Esophagus squamous epithelium (tissue), 5 donors: ENCODE measurements at regions not wholly inside any gene's neighbourhood (a gene's known extent, or its start where the extent isn't known, plus 50 kb on each side); places are given as distances from the start of the nearest gene placed in this dataset.

Experiments
- DNase-seq: peaks from one replicate; lab custom pipeline; 2025; lab: John Stamatoyannopoulos, UW
- H3K27ac ChIP-seq, 4 donors: fragments of 200-600 bp; sonication (generic); one replicate each; pipeline ENCODE4 v1.5.1; 2016 to 2019; ENCODE audit warnings: mild to moderate bottlenecking in 1 of 4
- H3K27me3 ChIP-seq, 4 donors: fragments of 200-600 bp; sonication (generic); 1 replicate in 3 of 4; 2 replicates in 1 of 4; pipeline versions ENCODE4 v1.5.1 to v1.6.0; 2017 to 2021; ENCODE audit warnings: antibody characterized with exemption in 1 of 4
- H3K36me3 ChIP-seq, 3 donors: fragments of 200-600 bp; sonication (generic); one replicate each; pipeline ENCODE4 v1.5.1; 2016 to 2019
- H3K4me1 ChIP-seq, 3 donors: fragments of 200-600 bp; sonication (generic); one replicate each; pipeline ENCODE4 v1.5.1; 2017 to 2019
- H3K4me3 ChIP-seq, 4 donors: fragments of 200-600 bp; sonication (generic); 1 replicate in 3 of 4; 2 replicates in 1 of 4; pipeline ENCODE4 v1.5.1; 2016 to 2019; ENCODE audit warnings: mild to moderate bottlenecking in 2 of 4, moderate library complexity in 1 of 4
- H3K9me3 ChIP-seq, 3 donors: fragments of 200-600 bp; sonication (generic); one replicate each; pipeline ENCODE4 v1.5.1; 2016 to 2019
- CTCF ChIP-seq, 6 experiments: fragments of 450-650 bp in 4 of 6; fragments of 200-600 bp in 2 of 6; sonication (generic) in 2 of 6; IDR thresholded peaks; one replicate each; pipeline ENCODE4 v1.5.1; 2016 to 2019; ENCODE audit warnings: antibody characterized with exemption in 6 of 6, mild to moderate bottlenecking in 4 of 6, moderate library complexity in 4 of 6
- POLR2A ChIP-seq, 4 donors: fragments of 450-650 bp; IDR thresholded peaks; one replicate each; pipeline ENCODE4 v1.6.1; 2017; ENCODE audit warnings: antibody characterized with exemption in 4 of 4, mild to moderate bottlenecking in 4 of 4, moderate library complexity in 3 of 4
- WGBS, 2 donors: methylation state at CpG; one replicate each; pipeline ENCODE4 v1.1.5; 2018; 5-methylcytosine and 5-hydroxymethylcytosine counted together
- intact Hi-C: fragments of 100-400 bp; cut with DNase I; formaldehyde crosslinking; loops from one replicate; pipeline ENCODE4 v1.15.0; 2022
- donor health status: DM: yes; HTN: yes; CAD: no.

- DNase-seq: no peak
- no peak overlapping the region for H3K4me3 ChIP-seq
Measured at GRCh38 chr4:178316211-178316610, 874.0 kb upstream of the AGA start.

GRCh38 chr4:178320003-178320402 lies 877.8 kb upstream of the AGA start:
- Histone ChIP-seq H3K4me3 (no peak overlapping the region), H3K36me3 (no peaks in the 10 kb centered on the region), H3K4me1 (no peaks in the 10 kb centered on the region), H3K9me3 (peaks cover 0 to 9% (median 0%) of the 10 kb centered on the region in 3 donors), H3K27me3 (no peaks in the 10 kb centered on the region), H3K27ac (no peak overlapping the region)
- TF ChIP-seq CTCF (IDR thresholded peaks at IDR 0.05) (no peak), POLR2A (IDR thresholded peaks at IDR 0.05) (no peak)
- intact Hi-C loops: no loop called here
- 73 to 90% methylated on average over 1 of the region's 1 CpG for WGBS, 2 donors
- no peak for DNase-seq

More at GRCh38 chr4:178316211-178316610, 874.0 kb upstream of the AGA start:
- Histone ChIP-seq H3K9me3 (peaks cover 0 to 9% (median 0%) of the 10 kb centered on the region in 3 donors), H3K36me3 (no peaks in the 10 kb centered on the region), H3K27me3 (no peaks in the 10 kb centered on the region), H3K27ac (no peak overlapping the region), H3K4me1 (no peaks in the 10 kb centered on the region)
- 22 to 24% methylated on average over 2 of the region's 2 CpGs for WGBS, 2 donors
- no peak for TF ChIP-seq POLR2A (IDR thresholded peaks at IDR 0.05)
- no peak for TF ChIP-seq CTCF (IDR thresholded peaks at IDR 0.05)
- intact Hi-C loops: no loop called here

GRCh38 chr4:178322524-178323183 lies 880.4 kb upstream of the AGA start:
- TF ChIP-seq POLR2A (IDR thresholded peaks at IDR 0.05): no peak
- TF ChIP-seq CTCF (IDR thresholded peaks at IDR 0.05): no peak
- DNase-seq: no peak
- 53 to 66% methylated on average over 5 of the region's 5 CpGs for WGBS, 2 donors
- H3K9me3 ChIP-seq: peaks cover 0 to 9% (median 0%) of the 10 kb centered on the region in 3 donors
- intact Hi-C loops: no loop called here
- H3K27me3 ChIP-seq: no peaks in the 10 kb centered on the region
- H3K4me3 ChIP-seq: no peak overlapping the region
- H3K4me1 ChIP-seq: no peaks in the 10 kb centered on the region
- no peaks in the 10 kb centered on the region for H3K36me3 ChIP-seq
- H3K27ac ChIP-seq: no peak overlapping the region

GRCh38 chr4:178329226-178329872 lies 887.1 kb upstream of the AGA start:
- H3K4me3 ChIP-seq: no peak overlapping the region
- H3K9me3 ChIP-seq: no peaks in the 10 kb centered on the region
- no peaks in the 10 kb centered on the region for H3K27me3 ChIP-seq
- no peaks in the 10 kb centered on the region for H3K36me3 ChIP-seq
- H3K27ac ChIP-seq: no peak overlapping the region
- DNase-seq: no peak
- no peaks in the 10 kb centered on the region for H3K4me1 ChIP-seq
- WGBS, 2 donors: 49 to 79% methylated on average over 3 of the region's 3 CpGs
- TF ChIP-seq CTCF (IDR thresholded peaks at IDR 0.05) (no peak), POLR2A (IDR thresholded peaks at IDR 0.05) (no peak)
- intact Hi-C loops: no loop called here

- Histone ChIP-seq H3K27ac (no peak overlapping the region), H3K27me3 (no peaks in the 10 kb centered on the region), H3K9me3 (no peaks in the 10 kb centered on the region), H3K4me3 (no peak overlapping the region), H3K4me1 (no peaks in the 10 kb centered on the region), H3K36me3 (no peaks in the 10 kb centered on the region)
- DNase-seq: no peak
- intact Hi-C loops: no loop called here
- TF ChIP-seq CTCF (IDR thresholded peaks at IDR 0.05) (no peak), POLR2A (IDR thresholded peaks at IDR 0.05) (no peak)
- WGBS, 2 donors: 68 to 69% methylated on average over 4 of the region's 4 CpGs
Measured at GRCh38 chr4:178333355-178333754, 891.1 kb upstream of the AGA start.
